Activated naive CD4-positive, alpha-beta T cell treated with anti-CD3 and anti-CD28 coated beads for 36 hours (primary cell): ENCODE measurements at regions not wholly inside any gene's neighbourhood (a gene's known extent, or its start where the extent isn't known, plus 50 kb on each side); places are given as distances from the start of the nearest gene placed in this dataset.

Experiments used
- CTCF ChIA-PET: fragments of 350-600 bp; sonication (Branson Sonifier 250); formaldehyde crosslinking; loops from one replicate; lab custom pipeline; 2021; ENCODE audit warnings: antibody characterized with exemption; lab: Charles Lee
- DNase-seq: peaks from one replicate; pipeline ENCODE4 v3.0.0-alpha.2; 2020
- H3K27ac Mint-ChIP-seq: one replicate; pipeline ENCODE4 v1.8.0; 2021; ENCODE audit warnings: mild to moderate bottlenecking, mixed read lengths
- H3K27me3 Mint-ChIP-seq: one replicate; pipeline ENCODE4 v1.8.0; 2021; ENCODE audit warnings: low read depth, mixed read lengths
- H3K36me3 Mint-ChIP-seq: one replicate; pipeline ENCODE4 v1.8.0; 2021; ENCODE audit warnings: low read depth, mixed read lengths
- H3K4me1 Mint-ChIP-seq: one replicate; pipeline ENCODE4 v1.8.0; 2021; ENCODE audit warnings: low read depth, mixed read lengths
- H3K4me3 Mint-ChIP-seq: one replicate; pipeline ENCODE4 v1.8.0; 2021; ENCODE audit warnings: mild to moderate bottlenecking, moderate library complexity, mixed read lengths
- H3K9me3 Mint-ChIP-seq: one replicate; pipeline ENCODE4 v1.8.0; 2021; ENCODE audit warnings: mixed read lengths
- intact Hi-C: fragments of 100-400 bp; cut with micrococcal nuclease; formaldehyde crosslinking; loops from one replicate; pipeline ENCODE4 v1.15.1; 2023

DNA sequence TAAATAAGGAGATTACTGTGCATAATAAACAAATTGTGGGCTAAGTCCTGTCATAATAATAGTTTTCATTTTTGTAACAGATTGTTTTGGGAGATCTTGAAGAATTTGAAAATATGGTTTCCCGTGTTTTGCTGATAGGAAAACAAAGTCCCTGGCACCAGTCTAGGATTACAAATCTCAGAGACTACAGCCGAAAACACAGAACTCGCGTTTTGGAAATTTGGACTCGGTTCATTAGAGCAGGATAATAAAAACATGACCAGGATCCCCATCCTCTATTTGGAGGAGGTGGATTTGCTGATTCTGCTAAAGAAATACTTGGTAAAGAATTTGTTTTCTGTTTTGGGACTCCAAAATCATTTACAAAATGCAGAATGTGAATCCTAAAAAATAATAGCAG lies 1194.4 kb downstream of the DTWD2 start:
- H3K4me1 Mint-ChIP-seq: no peaks in the 10 kb centered on the region
- H3K4me3 Mint-ChIP-seq: no peak overlapping the region
- no peaks in the 10 kb centered on the region for H3K27me3 Mint-ChIP-seq
- H3K36me3 Mint-ChIP-seq: no peaks in the 10 kb centered on the region
- intact Hi-C loops: no loop called here
- no peak for DNase-seq
- H3K27ac Mint-ChIP-seq: no peak overlapping the region
- CTCF ChIA-PET: no interaction called here
- no peaks in the 10 kb centered on the region for H3K9me3 Mint-ChIP-seq

DNA sequence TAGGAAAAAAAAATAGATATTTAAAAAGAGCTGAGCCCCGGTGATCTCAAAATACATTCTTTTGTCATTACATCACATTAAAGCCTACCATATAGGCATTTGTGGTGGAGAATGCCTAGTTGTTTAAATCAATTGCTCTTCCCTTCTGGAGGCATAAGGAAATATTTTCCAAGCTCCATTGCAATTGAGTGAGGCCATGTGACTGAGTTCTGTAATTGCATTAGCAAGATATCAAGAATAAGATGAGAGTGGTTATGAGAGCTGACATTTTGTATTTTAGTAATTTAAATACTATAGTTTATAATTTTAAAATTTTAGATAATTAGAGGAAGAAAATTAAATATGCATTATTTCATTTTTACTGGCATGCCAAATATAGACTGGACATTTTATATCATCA lies 1195.9 kb downstream of the DTWD2 start:
- no peak for DNase-seq
- Mint-ChIP-seq H3K27ac (no peak overlapping the region), H3K36me3 (no peaks in the 10 kb centered on the region), H3K4me3 (no peak overlapping the region), H3K4me1 (no peaks in the 10 kb centered on the region), H3K9me3 (peaks cover 5% of the 10 kb centered on the region), H3K27me3 (no peaks in the 10 kb centered on the region)
- CTCF ChIA-PET: no interaction called here
- intact Hi-C loops: no loop called here

DNA sequence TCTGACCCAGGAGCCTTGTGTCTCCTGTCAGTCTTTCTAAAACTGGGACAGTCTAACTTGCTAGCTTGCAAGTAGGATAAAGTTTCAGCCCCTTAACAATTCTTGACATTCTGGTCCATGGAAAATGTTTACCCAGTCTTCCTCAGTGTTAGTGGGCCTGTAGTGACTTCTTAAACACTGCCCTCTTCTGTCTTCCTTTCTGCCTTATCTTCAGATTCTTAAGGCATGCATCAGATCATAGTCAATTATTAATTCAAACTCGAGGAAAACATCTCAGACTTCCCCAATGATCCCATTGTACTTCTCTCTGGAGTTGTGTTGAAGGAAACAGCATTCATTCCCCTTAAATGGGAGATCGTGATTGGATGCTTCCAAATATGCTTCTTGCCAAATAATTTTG lies 1199.8 kb downstream of the DTWD2 start:
- Mint-ChIP-seq H3K36me3 (no peaks in the 10 kb centered on the region), H3K4me3 (no peak overlapping the region), H3K9me3 (peaks cover 7% of the 10 kb centered on the region), H3K27ac (no peak overlapping the region), H3K27me3 (no peaks in the 10 kb centered on the region), H3K4me1 (no peaks in the 10 kb centered on the region)
- intact Hi-C loops: no loop called here
- CTCF ChIA-PET: no interaction called here
- no peak for DNase-seq

DNA sequence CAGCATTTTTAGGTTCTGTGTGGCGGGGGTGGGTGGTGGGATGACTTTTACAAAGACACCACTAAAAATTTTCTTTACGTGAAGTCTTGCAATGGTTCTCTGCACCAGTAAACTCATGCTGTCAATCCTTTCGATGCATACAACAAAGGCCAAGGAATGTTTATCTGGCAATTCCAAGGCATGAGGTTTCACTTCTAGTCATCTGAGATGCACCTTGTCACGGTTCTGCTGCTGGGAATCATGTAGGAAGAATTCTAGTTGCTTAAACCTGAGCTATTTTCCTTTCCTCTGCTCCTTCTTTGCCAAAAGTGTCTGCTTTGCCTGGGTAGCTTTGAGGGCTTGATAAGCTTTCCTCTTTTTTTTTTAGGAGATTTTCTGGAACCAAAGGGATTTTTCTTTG lies 1204.5 kb upstream of the SEMA6A start:
- Mint-ChIP-seq H3K27me3 (no peaks in the 10 kb centered on the region), H3K36me3 (no peaks in the 10 kb centered on the region), H3K27ac (no peak overlapping the region), H3K4me3 (no peak overlapping the region), H3K4me1 (no peaks in the 10 kb centered on the region), H3K9me3 (peaks cover 1% of the 10 kb centered on the region)
- no peak for DNase-seq
- intact Hi-C loops: no loop called here
- CTCF ChIA-PET: no interaction called here

DNA sequence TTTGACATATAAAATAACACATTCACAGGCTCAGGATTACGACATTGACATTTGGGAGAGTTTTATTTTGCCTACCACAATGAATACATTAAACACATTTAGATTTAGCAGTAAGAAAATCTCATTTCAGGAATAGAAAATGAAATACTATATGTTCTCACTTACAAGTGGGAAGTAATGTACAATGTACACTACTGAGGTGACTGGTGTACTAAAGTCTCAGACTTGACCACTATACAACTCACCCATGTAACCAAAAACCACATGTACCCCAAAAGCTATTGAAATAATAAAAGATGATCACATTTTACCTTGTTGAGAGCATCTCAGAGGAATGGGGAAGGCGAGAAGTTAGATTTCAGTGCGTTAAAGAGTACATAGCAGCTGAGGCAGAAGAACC lies 1202.4 kb upstream of the SEMA6A start:
- Mint-ChIP-seq H3K36me3 (no peaks in the 10 kb centered on the region), H3K4me1 (no peaks in the 10 kb centered on the region), H3K9me3 (peaks cover 1% of the 10 kb centered on the region), H3K4me3 (no peak overlapping the region), H3K27ac (no peak overlapping the region), H3K27me3 (no peaks in the 10 kb centered on the region)
- CTCF ChIA-PET: no interaction called here
- DNase-seq: no peak
- intact Hi-C loops: no loop called here

GRCh38 chr5:117769877-117770276 lies 1195.3 kb upstream of the SEMA6A start:
- Mint-ChIP-seq H3K9me3 (peaks cover 13% of the 10 kb centered on the region), H3K27ac (no peak overlapping the region), H3K4me1 (no peaks in the 10 kb centered on the region), H3K4me3 (no peak overlapping the region), H3K27me3 (no peaks in the 10 kb centered on the region), H3K36me3 (no peaks in the 10 kb centered on the region)
- CTCF ChIA-PET: interaction anchor here (0.6 kb wide), 1 partner anchor 517 kb away, joined by 6 read pairs; no protein-coding TSS in a partner anchor
- no peak for DNase-seq
- intact Hi-C loops: no loop called here

DNA sequence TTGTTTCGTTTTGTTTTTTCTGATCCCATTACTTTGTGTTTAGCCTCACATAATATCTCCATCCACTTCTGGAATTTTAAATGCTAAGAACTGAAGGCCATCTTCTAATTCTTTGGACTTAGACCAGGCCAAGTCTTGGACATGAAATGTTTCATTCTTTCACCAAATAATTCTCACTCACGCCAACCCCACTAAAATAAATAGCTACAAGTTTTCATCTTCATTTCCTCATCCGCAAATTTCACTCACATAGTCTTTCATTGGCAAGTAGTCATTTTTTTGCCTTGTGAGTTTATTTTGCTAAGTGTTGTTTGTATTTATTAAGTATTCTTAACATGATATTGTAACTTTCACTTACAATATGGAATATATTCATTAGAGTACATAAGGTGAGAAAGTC lies 1188.6 kb upstream of the SEMA6A start:
- CTCF ChIA-PET: no interaction called here
- no peak overlapping the region for H3K27ac Mint-ChIP-seq
- no peak overlapping the region for H3K4me3 Mint-ChIP-seq
- no peaks in the 10 kb centered on the region for H3K4me1 Mint-ChIP-seq
- intact Hi-C loops: no loop called here
- peaks cover 8% of the 10 kb centered on the region for H3K9me3 Mint-ChIP-seq
- H3K36me3 Mint-ChIP-seq: no peaks in the 10 kb centered on the region
- no peaks in the 10 kb centered on the region for H3K27me3 Mint-ChIP-seq
- DNase-seq: no peak

DNA sequence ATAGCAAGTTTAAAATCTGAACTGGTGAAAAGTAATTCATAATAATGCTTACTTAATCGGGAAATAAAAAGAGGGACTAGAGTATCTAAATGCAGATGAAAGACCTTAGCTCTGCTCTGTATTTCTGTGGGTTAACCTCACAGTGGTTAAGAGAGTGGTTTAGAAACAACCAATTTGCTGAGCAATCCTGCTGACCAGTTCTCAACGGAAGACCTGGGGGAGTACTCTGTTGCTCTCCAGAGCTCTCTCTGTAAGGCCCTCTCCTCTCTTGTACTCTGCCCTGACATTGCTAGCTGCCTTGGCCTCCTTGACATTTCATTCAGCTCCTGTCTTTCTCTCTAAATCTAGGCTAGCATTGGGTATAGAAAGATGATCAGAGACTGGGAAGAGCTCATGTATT lies 1186.6 kb upstream of the SEMA6A start:
- DNase-seq: no peak
- Mint-ChIP-seq H3K27me3 (no peaks in the 10 kb centered on the region), H3K4me1 (no peaks in the 10 kb centered on the region), H3K4me3 (no peak overlapping the region), H3K36me3 (no peaks in the 10 kb centered on the region), H3K27ac (no peak overlapping the region), H3K9me3 (peaks cover 8% of the 10 kb centered on the region)
- intact Hi-C loops: no loop called here
- CTCF ChIA-PET: no interaction called here

DNA sequence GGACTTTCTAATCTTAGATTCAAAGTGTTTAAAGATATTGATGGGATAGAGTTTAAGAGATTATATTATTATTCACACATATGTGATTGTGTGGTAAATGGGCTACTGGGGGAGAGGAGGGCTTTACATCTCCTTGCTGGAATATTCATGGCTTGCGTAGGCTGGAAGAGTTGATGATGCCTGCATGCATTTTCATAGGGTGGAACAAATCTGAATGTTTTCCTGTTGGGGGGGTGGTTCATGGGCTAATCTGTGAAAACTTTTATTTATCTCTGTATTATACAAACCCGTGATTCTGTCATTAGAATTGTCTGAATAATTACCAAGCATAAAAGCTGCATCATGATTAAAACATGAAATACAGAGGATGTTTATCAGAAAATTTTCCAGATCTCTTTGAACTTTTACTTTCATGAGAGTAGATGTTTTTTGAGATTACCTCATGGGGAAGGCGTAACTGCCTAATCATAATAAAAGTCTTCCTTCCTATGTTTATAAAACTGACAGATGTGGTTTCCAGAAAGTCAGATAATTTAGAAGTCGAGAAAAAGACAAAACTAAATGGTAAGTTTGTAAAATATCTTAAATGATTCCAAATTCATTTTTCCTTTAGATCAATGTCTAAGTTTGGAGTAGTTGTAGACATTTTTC lies 1185.4 kb upstream of the SEMA6A start:
- Mint-ChIP-seq H3K9me3 (peaks cover 8% of the 10 kb centered on the region), H3K27me3 (no peaks in the 10 kb centered on the region), H3K36me3 (no peaks in the 10 kb centered on the region), H3K4me3 (no peak overlapping the region), H3K4me1 (no peaks in the 10 kb centered on the region), H3K27ac (no peak overlapping the region)
- DNase-seq: no peak
- CTCF ChIA-PET: no interaction called here
- intact Hi-C loops: no loop called here

GRCh38 chr5:117752403-117752802 lies 1177.8 kb upstream of the SEMA6A start:
- CTCF ChIA-PET: no interaction called here
- DNase-seq: no peak
- Mint-ChIP-seq H3K36me3 (no peaks in the 10 kb centered on the region), H3K9me3 (no peaks in the 10 kb centered on the region), H3K4me3 (no peak overlapping the region), H3K27ac (no peak overlapping the region), H3K4me1 (no peaks in the 10 kb centered on the region), H3K27me3 (no peaks in the 10 kb centered on the region)
- intact Hi-C loops: no loop called here

GRCh38 chr5:117748336-117748735 lies 1173.7 kb upstream of the SEMA6A start:
- DNase-seq: no peak
- intact Hi-C loops: no loop called here
- H3K27ac Mint-ChIP-seq: no peak overlapping the region
- CTCF ChIA-PET: no interaction called here
- H3K4me1 Mint-ChIP-seq: no peaks in the 10 kb centered on the region
- H3K9me3 Mint-ChIP-seq: no peaks in the 10 kb centered on the region
- H3K36me3 Mint-ChIP-seq: no peaks in the 10 kb centered on the region
- no peaks in the 10 kb centered on the region for H3K27me3 Mint-ChIP-seq
- no peak overlapping the region for H3K4me3 Mint-ChIP-seq

DNA sequence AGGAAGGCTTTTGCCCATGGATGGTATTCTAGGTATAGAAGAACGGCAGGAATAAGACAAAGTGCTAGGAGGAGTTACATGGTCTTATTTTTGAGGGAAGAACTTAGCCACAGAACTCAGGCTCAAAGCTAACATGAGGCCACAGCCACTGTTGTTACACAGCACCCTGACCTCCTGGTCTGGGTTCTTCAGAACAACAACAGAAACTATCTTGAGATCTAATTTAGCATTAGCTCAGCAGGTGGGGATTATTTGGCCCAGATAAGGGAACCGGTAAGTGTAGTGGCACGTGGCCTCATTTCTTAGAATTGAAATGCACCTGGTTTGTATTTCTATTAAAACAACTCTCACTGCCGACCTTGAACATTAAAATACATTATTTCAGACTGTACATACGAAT lies 1168.7 kb upstream of the SEMA6A start:
- Mint-ChIP-seq H3K4me1 (no peaks in the 10 kb centered on the region), H3K9me3 (no peaks in the 10 kb centered on the region), H3K27ac (no peak overlapping the region), H3K36me3 (no peaks in the 10 kb centered on the region), H3K4me3 (no peak overlapping the region), H3K27me3 (no peaks in the 10 kb centered on the region)
- CTCF ChIA-PET: no interaction called here
- DNase-seq: no peak
- intact Hi-C loops: no loop called here

- H3K27ac Mint-ChIP-seq: no peak overlapping the region
Measured at GRCh38 chr5:117741655-117742206, 1167.1 kb upstream of the SEMA6A start.

More at GRCh38 chr5:117741655-117742206, 1167.1 kb upstream of the SEMA6A start:
- CTCF ChIA-PET: no interaction called here
- Mint-ChIP-seq H3K9me3 (peaks cover 6% of the 10 kb centered on the region), H3K4me1 (no peaks in the 10 kb centered on the region), H3K4me3 (no peak overlapping the region), H3K36me3 (no peaks in the 10 kb centered on the region), H3K27me3 (no peaks in the 10 kb centered on the region)
- no peak for DNase-seq
- intact Hi-C loops: no loop called here
